Mesendoderm (in vitro differentiated cells): ENCODE measurements at regions not wholly inside any gene's neighbourhood (a gene's known extent, or its start where the extent isn't known, plus 50 kb on each side); places are given as distances from the start of the nearest gene placed in this dataset.
A peak's percentile ranks its signal among the peaks of the same experiment; 100 is the strongest.

ENCODE experiments used
- DNase-seq: peaks from one replicate; pipeline ENCODE4 v3.0.0; 2013
- H2AK5ac ChIP-seq: 2 replicates; pipeline ENCODE4 v1.6.1; 2013; ENCODE audit warnings: low read length, inconsistent platforms
- H2BK120ac ChIP-seq: 2 replicates; pipeline ENCODE4 v1.6.1; 2013; ENCODE audit warnings: low read depth, mild to moderate bottlenecking, low read length, moderate library complexity, mixed read lengths
- H2BK15ac ChIP-seq: replicated peaks from 2 replicates; pipeline ENCODE4 v1.6.1; 2013; ENCODE audit warnings: low read depth, mild to moderate bottlenecking, moderate library complexity
- H2BK5ac ChIP-seq: 2 replicates; pipeline ENCODE4 v1.6.1; 2013; ENCODE audit warnings: low read length, inconsistent platforms
- H3K18ac ChIP-seq: 2 replicates; pipeline ENCODE4 v1.6.1; 2013; ENCODE audit warnings: mild to moderate bottlenecking, low read length, mixed read lengths
- H3K23ac ChIP-seq: one replicate; pipeline ENCODE4 v1.6.1; 2013; ENCODE audit warnings: low read length
- H3K27ac ChIP-seq: 2 replicates; pipeline ENCODE4 v1.5.1; 2013; ENCODE audit warnings: low read depth, mild to moderate bottlenecking, inconsistent platforms, low read length, moderate library complexity
- H3K27me3 ChIP-seq: 2 replicates; pipeline ENCODE4 v1.6.1; 2013; ENCODE audit warnings: low read length, control low read depth, mild to moderate bottlenecking, inconsistent platforms; ENCODE audit not compliant: insufficient read depth, poor library complexity
- H3K36me3 ChIP-seq: 2 replicates; pipeline ENCODE4 v1.6.1; 2013; ENCODE audit warnings: low read length, inconsistent platforms; ENCODE audit not compliant: control insufficient read depth, insufficient read depth
- H3K4ac ChIP-seq: one replicate; pipeline ENCODE4 v1.6.1; 2013; ENCODE audit warnings: low read depth, mild to moderate bottlenecking, low read length, moderate library complexity
- H3K4me1 ChIP-seq: 2 replicates; pipeline ENCODE4 v1.6.1; 2013; ENCODE audit warnings: low read depth, low read length, inconsistent platforms; ENCODE audit not compliant: control insufficient read depth
- H3K4me2 ChIP-seq: 2 replicates; pipeline ENCODE4 v1.6.1; 2013; ENCODE audit warnings: low read length
- H3K4me3 ChIP-seq: 2 replicates; pipeline ENCODE4 v1.5.1; 2013; ENCODE audit warnings: mild to moderate bottlenecking, low read length
- H3K56ac ChIP-seq: one replicate; pipeline ENCODE4 v1.6.1; 2013; ENCODE audit warnings: low read length
- H3K79me1 ChIP-seq: 2 replicates; pipeline ENCODE4 v1.6.1; 2013; ENCODE audit warnings: low read length, inconsistent platforms
- H3K79me2 ChIP-seq: 2 replicates; pipeline ENCODE4 v1.6.1; 2013; ENCODE audit warnings: mild to moderate bottlenecking, low read length; ENCODE audit not compliant: control insufficient read depth, insufficient read depth
- H3K9ac ChIP-seq: 2 replicates; pipeline ENCODE4 v1.6.1; 2013; ENCODE audit warnings: low read length, inconsistent platforms
- H4K5ac ChIP-seq: one replicate; pipeline ENCODE4 v1.6.1; 2013; ENCODE audit warnings: low read length
- H4K8ac ChIP-seq: one replicate; pipeline ENCODE4 v1.6.1; 2013; ENCODE audit warnings: low read depth, mild to moderate bottlenecking, control low read depth, low read length, moderate library complexity
- WGBS: extraction: QIAGEN DNeasy Blood & Tissue Kit; methylation state at CpG from one replicate; pipeline ENCODE4 v1.1.7; 2013; ENCODE audit warnings: low lambda C conversion rate, missing lambda C conversion rate; ENCODE audit not compliant: insufficient coverage; ENCODE audit errors: extremely low coverage; 5-methylcytosine and 5-hydroxymethylcytosine counted together

- H3K4me3 ChIP-seq, result no peak overlapping the region
- no peak overlapping the region for H2BK5ac ChIP-seq
- no peak overlapping the region for H4K5ac ChIP-seq
- H2BK15ac ChIP-seq, result no peak overlapping the region
- no peak overlapping the region for H3K56ac ChIP-seq
- H3K4me2 ChIP-seq, result no peak overlapping the region
- H3K4me1 ChIP-seq, result no peaks in the 10 kb centered on the region
- no peak overlapping the region for H2BK120ac ChIP-seq
- no peak overlapping the region for H3K23ac ChIP-seq
- H3K9ac ChIP-seq, result no peak overlapping the region
- H3K4ac ChIP-seq, result no peak overlapping the region
- DNase-seq, result no peak
- no peak overlapping the region for H2AK5ac ChIP-seq
- no peak overlapping the region for H4K8ac ChIP-seq
- no peak overlapping the region for H3K27ac ChIP-seq
- H3K18ac ChIP-seq, result no peak overlapping the region
- H3K79me1 ChIP-seq, result no peaks in the 10 kb centered on the region
- no peaks in the 10 kb centered on the region for H3K36me3 ChIP-seq
- no CpG with 5 or more reads among the region's 4 CpGs for WGBS
- no peaks in the 10 kb centered on the region for H3K27me3 ChIP-seq
- no peaks in the 10 kb centered on the region for H3K79me2 ChIP-seq
Observed at GRCh38 chrX:69291116-69291515, 125.9 kb upstream of the PJA1 start.

- H4K8ac ChIP-seq, result no peak overlapping the region
- no peak overlapping the region for H3K23ac ChIP-seq
- no peaks in the 10 kb centered on the region for H3K4me1 ChIP-seq
- H3K79me2 ChIP-seq, result no peaks in the 10 kb centered on the region
- no peak overlapping the region for H3K9ac ChIP-seq
- H3K18ac ChIP-seq, result no peak overlapping the region
- H2BK120ac ChIP-seq, result no peak overlapping the region
- H3K4me3 ChIP-seq, result no peak overlapping the region
- no peak overlapping the region for H3K4me2 ChIP-seq
- no peaks in the 10 kb centered on the region for H3K27me3 ChIP-seq
- no peak overlapping the region for H2BK15ac ChIP-seq
- no peak overlapping the region for H4K5ac ChIP-seq
- no CpG with 5 or more reads among the region's 8 CpGs for WGBS
- H3K56ac ChIP-seq, result no peak overlapping the region
- peak; percentile 13 for DNase-seq
- no peak overlapping the region for H2AK5ac ChIP-seq
- H3K4ac ChIP-seq, result no peak overlapping the region
- no peaks in the 10 kb centered on the region for H3K36me3 ChIP-seq
- no peak overlapping the region for H3K27ac ChIP-seq
- H3K79me1 ChIP-seq, result no peaks in the 10 kb centered on the region
- no peak overlapping the region for H2BK5ac ChIP-seq
Observed at GRCh38 chrX:69290292-69290691, 125.0 kb upstream of the PJA1 start.

GRCh38 chrX:69289793-69290123 is 124.5 kb upstream of the PJA1 start:
- no peak overlapping the region for H3K23ac ChIP-seq
- no CpG with 5 or more reads among the region's 1 CpG for WGBS
- no peak overlapping the region for H3K27ac ChIP-seq
- no peak overlapping the region for H3K4me2 ChIP-seq
- H2AK5ac ChIP-seq, result no peak overlapping the region
- no peaks in the 10 kb centered on the region for H3K79me1 ChIP-seq
- no peak for DNase-seq
- no peak overlapping the region for H2BK120ac ChIP-seq
- no peak overlapping the region for H4K8ac ChIP-seq
- no peak overlapping the region for H2BK5ac ChIP-seq
- H3K79me2 ChIP-seq, result no peaks in the 10 kb centered on the region
- no peak overlapping the region for H3K18ac ChIP-seq
- H3K4me3 ChIP-seq, result no peak overlapping the region
- H3K56ac ChIP-seq, result no peak overlapping the region
- H4K5ac ChIP-seq, result no peak overlapping the region
- no peaks in the 10 kb centered on the region for H3K27me3 ChIP-seq
- H3K4me1 ChIP-seq, result no peaks in the 10 kb centered on the region
- no peak overlapping the region for H2BK15ac ChIP-seq
- H3K4ac ChIP-seq, result no peak overlapping the region
- no peaks in the 10 kb centered on the region for H3K36me3 ChIP-seq
- no peak overlapping the region for H3K9ac ChIP-seq

- no peak overlapping the region for H3K27ac ChIP-seq
- H3K27me3 ChIP-seq, result no peaks in the 10 kb centered on the region
- no peaks in the 10 kb centered on the region for H3K79me1 ChIP-seq
- H3K36me3 ChIP-seq, result no peaks in the 10 kb centered on the region
- no peak overlapping the region for H4K5ac ChIP-seq
- H3K9ac ChIP-seq, result no peak overlapping the region
- no peak overlapping the region for H3K23ac ChIP-seq
- H3K79me2 ChIP-seq, result no peaks in the 10 kb centered on the region
- no peak overlapping the region for H3K56ac ChIP-seq
- no peaks in the 10 kb centered on the region for H3K4me1 ChIP-seq
- no peak overlapping the region for H3K4ac ChIP-seq
- no peak overlapping the region for H4K8ac ChIP-seq
- no peak overlapping the region for H3K4me2 ChIP-seq
- no peak overlapping the region for H3K4me3 ChIP-seq
- no peak overlapping the region for H2BK5ac ChIP-seq
- no peak overlapping the region for H2AK5ac ChIP-seq
- H2BK15ac ChIP-seq, result no peak overlapping the region
- no peak overlapping the region for H2BK120ac ChIP-seq
- WGBS, result no CpG with 5 or more reads among the region's 11 CpGs
- DNase-seq, result no peak
- H3K18ac ChIP-seq, result no peak overlapping the region
Observed at GRCh38 chrX:69289046-69289792, 124.0 kb upstream of the PJA1 start.

GRCh38 chrX:69287095-69287494 is 121.8 kb upstream of the PJA1 start:
- Histone ChIP-seq H2BK120ac (no peak overlapping the region), H3K18ac (no peak overlapping the region), H2AK5ac (no peak overlapping the region), H3K23ac (no peak overlapping the region), H3K4ac (no peak overlapping the region), H2BK5ac (no peak overlapping the region), H3K56ac (no peak overlapping the region), H3K4me1 (no peaks in the 10 kb centered on the region), H3K79me2 (no peaks in the 10 kb centered on the region), H4K8ac (no peak overlapping the region), H3K36me3 (no peaks in the 10 kb centered on the region), H2BK15ac (no peak overlapping the region), H4K5ac (no peak overlapping the region), H3K4me3 (no peak overlapping the region), H3K27ac (no peak overlapping the region), H3K4me2 (no peak overlapping the region), H3K27me3 (no peaks in the 10 kb centered on the region), H3K79me1 (no peaks in the 10 kb centered on the region), H3K9ac (no peak overlapping the region)
- WGBS, result no CpG with 5 or more reads among the region's 3 CpGs
- DNase-seq, result no peak

GRCh38 chrX:69286565-69286906 is 121.3 kb upstream of the PJA1 start:
- WGBS, result no CpG with 5 or more reads among the region's 6 CpGs
- no peak overlapping the region for H3K4me2 ChIP-seq
- H3K9ac ChIP-seq, result no peak overlapping the region
- H2AK5ac ChIP-seq, result no peak overlapping the region
- H3K23ac ChIP-seq, result no peak overlapping the region
- H3K79me1 ChIP-seq, result no peaks in the 10 kb centered on the region
- no peak overlapping the region for H2BK120ac ChIP-seq
- no peak for DNase-seq
- H3K4me3 ChIP-seq, result no peak overlapping the region
- H3K27ac ChIP-seq, result no peak overlapping the region
- no peak overlapping the region for H3K4ac ChIP-seq
- H3K27me3 ChIP-seq, result no peaks in the 10 kb centered on the region
- no peak overlapping the region for H2BK15ac ChIP-seq
- H3K56ac ChIP-seq, result peak overlapping the region; percentile 22
- no peak overlapping the region for H3K18ac ChIP-seq
- no peak overlapping the region for H4K5ac ChIP-seq
- H3K79me2 ChIP-seq, result no peaks in the 10 kb centered on the region
- H4K8ac ChIP-seq, result no peak overlapping the region
- no peaks in the 10 kb centered on the region for H3K36me3 ChIP-seq
- H2BK5ac ChIP-seq, result no peak overlapping the region
- no peaks in the 10 kb centered on the region for H3K4me1 ChIP-seq
